ENCODE measurements at regions not wholly inside any gene's neighbourhood (a gene's known extent, or its start where the extent isn't known, plus 50 kb on each side); places are given as distances from the start of the nearest gene placed in this dataset.
A peak's percentile ranks its signal among the peaks of the same experiment; 100 is the strongest.

DNA sequence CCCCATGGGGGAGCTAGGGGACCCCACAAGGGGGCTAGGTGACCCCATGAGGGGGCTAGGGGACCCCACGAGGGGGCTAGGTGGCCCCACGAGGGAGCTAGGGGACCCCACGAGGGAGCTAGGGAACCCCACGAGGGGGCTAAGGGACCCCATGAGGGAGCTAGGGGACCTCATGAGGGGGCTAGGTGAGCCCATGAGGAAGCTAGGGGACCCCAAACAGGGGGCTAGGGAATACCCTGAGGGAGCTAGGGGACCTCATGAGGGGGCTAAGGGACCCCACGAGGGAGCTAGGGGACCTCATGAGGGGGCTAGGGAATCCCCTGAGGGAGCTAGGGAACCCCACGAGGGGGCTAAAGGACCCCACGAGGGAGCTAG is 50.5 kb upstream of the DMRTB1 start (continued):
- TF ChIP-seq SREBF2 (IDR thresholded peaks at IDR 0.05; ENCODE audit: low read length) (no peak), RFX5 (IDR thresholded peaks at IDR 0.05; ENCODE audit: low read depth, low read length) (no peak), SUPT20H (IDR thresholded peaks at IDR 0.05; ENCODE audit: borderline replicate concordance, control insufficient read depth, low read depth, low read length) (no peak), MXI1 (IDR thresholded peaks at IDR 0.05; ENCODE audit: low read depth, low read length) (no peak)
- TF ChIP-seq, protein P1, sequence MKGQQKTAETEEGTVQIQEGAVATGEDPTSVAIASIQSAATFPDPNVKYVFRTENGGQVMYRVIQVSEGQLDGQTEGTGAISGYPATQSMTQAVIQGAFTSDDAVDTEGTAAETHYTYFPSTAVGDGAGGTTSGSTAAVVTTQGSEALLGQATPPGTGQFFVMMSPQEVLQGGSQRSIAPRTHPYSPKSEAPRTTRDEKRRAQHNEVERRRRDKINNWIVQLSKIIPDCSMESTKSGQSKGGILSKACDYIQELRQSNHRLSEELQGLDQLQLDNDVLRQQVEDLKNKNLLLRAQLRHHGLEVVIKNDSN (IDR thresholded peaks at IDR 0.05; ENCODE audit: borderline replicate concordance, extremely low read length, insufficient read depth, low read depth, low read length), result no peak
- TF ChIP-seq, protein P2, sequence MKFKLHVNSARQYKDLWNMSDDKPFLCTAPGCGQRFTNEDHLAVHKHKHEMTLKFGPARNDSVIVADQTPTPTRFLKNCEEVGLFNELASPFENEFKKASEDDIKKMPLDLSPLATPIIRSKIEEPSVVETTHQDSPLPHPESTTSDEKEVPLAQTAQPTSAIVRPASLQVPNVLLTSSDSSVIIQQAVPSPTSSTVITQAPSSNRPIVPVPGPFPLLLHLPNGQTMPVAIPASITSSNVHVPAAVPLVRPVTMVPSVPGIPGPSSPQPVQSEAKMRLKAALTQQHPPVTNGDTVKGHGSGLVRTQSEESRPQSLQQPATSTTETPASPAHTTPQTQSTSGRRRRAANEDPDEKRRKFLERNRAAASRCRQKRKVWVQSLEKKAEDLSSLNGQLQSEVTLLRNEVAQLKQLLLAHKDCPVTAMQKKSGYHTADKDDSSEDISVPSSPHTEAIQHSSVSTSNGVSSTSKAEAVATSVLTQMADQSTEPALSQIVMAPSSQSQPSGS (IDR thresholded peaks at IDR 0.05; ENCODE audit: low read length), result no peak

DNA sequence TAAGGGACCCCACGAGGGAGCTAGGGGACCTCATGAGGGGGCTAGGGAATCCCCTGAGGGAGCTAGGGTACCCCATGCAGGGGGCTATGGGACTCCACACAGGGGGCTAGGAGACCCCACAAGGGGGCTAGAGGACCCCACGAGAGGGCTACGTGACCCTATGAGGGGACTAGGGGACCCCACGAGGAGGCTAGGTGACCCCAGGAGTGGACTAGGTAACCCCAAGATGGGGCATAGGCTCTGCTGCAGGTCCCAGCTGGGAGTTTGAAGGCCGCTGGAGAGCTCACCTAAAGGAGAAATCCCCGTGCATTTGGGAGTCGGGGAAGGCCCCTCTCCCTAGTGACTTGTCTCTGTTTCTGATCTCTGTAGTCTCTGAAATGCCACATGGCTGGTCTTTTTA is 50.0 kb upstream of the DMRTB1 start:
- Histone ChIP-seq H3K4me1 (ENCODE audit: control insufficient read depth, insufficient read depth, low read length) (peaks cover 38% of the 10 kb centered on the region), H3K79me2 (ENCODE audit: control insufficient read depth, insufficient read depth, low read length) (no peaks in the 10 kb centered on the region), H3K9me3 (replicated peaks; ENCODE audit: control insufficient read depth, insufficient read depth, low read length) (no peaks in the 10 kb centered on the region), H3K4me2 (ENCODE audit: control insufficient read depth, insufficient read depth) (peak overlapping the region; percentile 41; the same call in 1 of the 2 replicates), H2AFZ (ENCODE audit: control insufficient read depth, low read depth, low read length) (peak overlapping the region; percentile 41), H3K27ac (ENCODE audit: control insufficient read depth, insufficient read depth) (peak overlapping the region; percentile 20; the same call in 1 of the 2 replicates), H4K20me1 (ENCODE audit: control insufficient read depth, insufficient read depth) (no peaks in the 10 kb centered on the region), H3K9ac (ENCODE audit: control insufficient read depth, insufficient read depth, low read length) (no peak overlapping the region), H3K36me3 (ENCODE audit: control insufficient read depth in 2 of 2, insufficient read depth in 2 of 2, low read length in 1 of 2) (no peaks in the 10 kb centered on the region), H3K27me3 (replicated peaks in 1 of 2; ENCODE audit: control insufficient read depth in 2 of 2, insufficient read depth in 2 of 2, low read length in 1 of 2) (no peaks in the 10 kb centered on the region), H3K4me3 (no peak overlapping the region)
- FAIRE-seq (no peak), DNase-seq (ENCODE audit: low read depth, low spot score) (no peak), ATAC-seq (peak; percentile 29)
- intact Hi-C loops (cut with micrococcal nuclease; ENCODE audit: unreplicated experiment) (no loop called here), in situ Hi-C loops (cut with MboI) (no loop called here)
- no TSS peak for BruUV-seq (replicated peaks)
- ChIA-PET SMC1A (ENCODE audit: uncharacterized antibody, unreplicated experiment) (interaction anchor here (0.9 to 4.9 kb wide), 8 partner anchors 12 to 130 kb away, joined by 3 to 25 read pairs (median 3); no protein-coding TSS in a partner anchor), POLR2A (interaction anchor here (0.9 to 3.7 kb wide), 6 partner anchors 12 to 1356 kb away, joined by 3 to 13 read pairs (median 4); no protein-coding TSS in a partner anchor), RAD21 (ENCODE audit: unreplicated experiment) (interaction anchor here (0.7 to 2.6 kb wide), 10 partner anchors 14 to 426 kb away, joined by 3 to 17 read pairs (median 4); no protein-coding TSS in a partner anchor), CTCF (interaction anchor here (0.6 to 1.9 kb wide), 8 partner anchors 13 to 130 kb away, joined by 3 to 11 read pairs (median 4); no protein-coding TSS in a partner anchor)
- WGBS (ENCODE audit: insufficient coverage, insufficient replicate concordance, low lambda C conversion rate, missing lambda C conversion rate), result 7% methylated on average over 7 of the region's 7 CpGs
- TF ChIP-seq TCF3 (IDR thresholded peaks at IDR 0.05; ENCODE audit: borderline replicate concordance, insufficient read depth, low read depth, low read length) (no peak), CBFB (IDR thresholded peaks at IDR 0.05; ENCODE audit: low read depth) (no peak), NRF1 (conservative IDR thresholded peaks at IDR 0.05; ENCODE audit: low read depth, low read length) (no peak), CREB1 (IDR thresholded peaks at IDR 0.05; ENCODE audit: low read depth) (no peak), MEF2A (IDR thresholded peaks at IDR 0.05; ENCODE audit: insufficient read depth, low read depth, low read length) (no peak), ESRRA (IDR thresholded peaks at IDR 0.05; ENCODE audit: low read length) (no peak), RB1 (IDR thresholded peaks at IDR 0.05; ENCODE audit: borderline replicate concordance) (no peak)
- TF ChIP-seq, protein P3, sequence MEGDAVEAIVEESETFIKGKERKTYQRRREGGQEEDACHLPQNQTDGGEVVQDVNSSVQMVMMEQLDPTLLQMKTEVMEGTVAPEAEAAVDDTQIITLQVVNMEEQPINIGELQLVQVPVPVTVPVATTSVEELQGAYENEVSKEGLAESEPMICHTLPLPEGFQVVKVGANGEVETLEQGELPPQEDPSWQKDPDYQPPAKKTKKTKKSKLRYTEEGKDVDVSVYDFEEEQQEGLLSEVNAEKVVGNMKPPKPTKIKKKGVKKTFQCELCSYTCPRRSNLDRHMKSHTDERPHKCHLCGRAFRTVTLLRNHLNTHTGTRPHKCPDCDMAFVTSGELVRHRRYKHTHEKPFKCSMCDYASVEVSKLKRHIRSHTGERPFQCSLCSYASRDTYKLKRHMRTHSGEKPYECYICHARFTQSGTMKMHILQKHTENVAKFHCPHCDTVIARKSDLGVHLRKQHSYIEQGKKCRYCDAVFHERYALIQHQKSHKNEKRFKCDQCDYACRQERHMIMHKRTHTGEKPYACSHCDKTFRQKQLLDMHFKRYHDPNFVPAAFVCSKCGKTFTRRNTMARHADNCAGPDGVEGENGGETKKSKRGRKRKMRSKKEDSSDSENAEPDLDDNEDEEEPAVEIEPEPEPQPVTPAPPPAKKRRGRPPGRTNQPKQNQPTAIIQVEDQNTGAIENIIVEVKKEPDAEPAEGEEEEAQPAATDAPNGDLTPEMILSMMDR (IDR thresholded peaks at IDR 0.05 in 2 of 3, conservative IDR thresholded peaks at IDR 0.05 in 1 of 3; ENCODE audit: control insufficient read depth in 2 of 3, extremely low read depth in 1 of 3, insufficient read depth in 1 of 3, low read depth in 3 of 3, low read length in 3 of 3), result no peak
- TF ChIP-seq, protein P4, sequence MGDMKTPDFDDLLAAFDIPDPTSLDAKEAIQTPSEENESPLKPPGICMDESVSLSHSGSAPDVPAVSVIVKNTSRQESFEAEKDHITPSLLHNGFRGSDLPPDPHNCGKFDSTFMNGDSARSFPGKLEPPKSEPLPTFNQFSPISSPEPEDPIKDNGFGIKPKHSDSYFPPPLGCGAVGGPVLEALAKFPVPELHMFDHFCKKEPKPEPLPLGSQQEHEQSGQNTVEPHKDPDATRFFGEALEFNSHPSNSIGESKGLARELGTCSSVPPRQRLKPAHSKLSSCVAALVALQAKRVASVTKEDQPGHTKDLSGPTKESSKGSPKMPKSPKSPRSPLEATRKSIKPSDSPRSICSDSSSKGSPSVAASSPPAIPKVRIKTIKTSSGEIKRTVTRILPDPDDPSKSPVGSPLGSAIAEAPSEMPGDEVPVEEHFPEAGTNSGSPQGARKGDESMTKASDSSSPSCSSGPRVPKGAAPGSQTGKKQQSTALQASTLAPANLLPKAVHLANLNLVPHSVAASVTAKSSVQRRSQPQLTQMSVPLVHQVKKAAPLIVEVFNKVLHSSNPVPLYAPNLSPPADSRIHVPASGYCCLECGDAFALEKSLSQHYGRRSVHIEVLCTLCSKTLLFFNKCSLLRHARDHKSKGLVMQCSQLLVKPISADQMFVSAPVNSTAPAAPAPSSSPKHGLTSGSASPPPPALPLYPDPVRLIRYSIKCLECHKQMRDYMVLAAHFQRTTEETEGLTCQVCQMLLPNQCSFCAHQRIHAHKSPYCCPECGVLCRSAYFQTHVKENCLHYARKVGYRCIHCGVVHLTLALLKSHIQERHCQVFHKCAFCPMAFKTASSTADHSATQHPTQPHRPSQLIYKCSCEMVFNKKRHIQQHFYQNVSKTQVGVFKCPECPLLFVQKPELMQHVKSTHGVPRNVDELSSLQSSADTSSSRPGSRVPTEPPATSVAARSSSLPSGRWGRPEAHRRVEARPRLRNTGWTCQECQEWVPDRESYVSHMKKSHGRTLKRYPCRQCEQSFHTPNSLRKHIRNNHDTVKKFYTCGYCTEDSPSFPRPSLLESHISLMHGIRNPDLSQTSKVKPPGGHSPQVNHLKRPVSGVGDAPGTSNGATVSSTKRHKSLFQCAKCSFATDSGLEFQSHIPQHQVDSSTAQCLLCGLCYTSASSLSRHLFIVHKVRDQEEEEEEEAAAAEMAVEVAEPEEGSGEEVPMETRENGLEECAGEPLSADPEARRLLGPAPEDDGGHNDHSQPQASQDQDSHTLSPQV (IDR thresholded peaks at IDR 0.05), result no peak
